ENCODE measurements at regions not wholly inside any gene's neighbourhood (a gene's known extent, or its start where the extent isn't known, plus 50 kb on each side); places are given as distances from the start of the nearest gene placed in this dataset.

- TF ChIP-seq CTCF (IDR thresholded peaks at IDR 0.05; ENCODE audit: low read depth, low read length) (peak; percentile 67), EZH2phosphoT487 (IDR thresholded peaks at IDR 0.05; ENCODE audit: low read depth) (no peak)
Measured at GRCh38 chr13:103772576-103772975, 706.4 kb upstream of the SLC10A2 start.

Measured in OCI-LY3 (cell line).